K562 (cell line): ENCODE measurements at regions not wholly inside any gene's neighbourhood (a gene's known extent, or its start where the extent isn't known, plus 50 kb on each side); places are given as distances from the start of the nearest gene placed in this dataset.

Experiments used
- BRF1 ChIP-seq: IDR thresholded peaks from 3 replicates; pipeline ENCODE4 v1.6.1; 2011; ENCODE audit warnings: borderline replicate concordance, mild to moderate bottlenecking; ENCODE audit not compliant: insufficient read length; ENCODE audit errors: extremely low read depth
- CHCHD3 ChIP-seq: fragments of 250-450 bp; sonication (Bioruptor Pico); IDR thresholded peaks from 2 replicates; pipeline ENCODE4 v2.1.2; 2022; ENCODE audit warnings: mild to moderate bottlenecking
- CHD7 ChIP-seq: fragments of 200-600 bp; sonication (generic); IDR thresholded peaks from one replicate; pipeline ENCODE4 v1.6.1; 2012; ENCODE audit warnings: mild to moderate bottlenecking, low read depth, low read length, inconsistent platforms
- MXI1 ChIP-seq: IDR thresholded peaks from 2 replicates; pipeline ENCODE4 v1.6.1; 2011; ENCODE audit warnings: low read depth, mild to moderate bottlenecking, improper control_type of control experiment, low read length
- SAP30 ChIP-seq: fragments of 200-600 bp; sonication (generic); IDR thresholded peaks from 2 replicates; pipeline ENCODE4 v1.6.1; 2012; ENCODE audit warnings: borderline replicate concordance, low read depth, mild to moderate bottlenecking, moderate library complexity, low read length, control low read depth, inconsistent platforms; ENCODE audit not compliant: insufficient read depth, poor library complexity, severe bottlenecking
- SIN3A ChIP-seq, 2 experiments: fragments of 150-350 bp in 1 of 2; IDR thresholded peaks; 2 replicates each; pipeline ENCODE4 v1.6.1; 2011 to 2016; ENCODE audit warnings: borderline replicate concordance in 2 of 2, low read depth in 2 of 2, low read length in 2 of 2, mild to moderate bottlenecking in 2 of 2, moderate library complexity in 2 of 2; ENCODE audit not compliant: control insufficient read depth in 1 of 2
- SIRT6 ChIP-seq: IDR thresholded peaks from one replicate; pipeline ENCODE4 v1.6.1; 2012; ENCODE audit warnings: low read depth, mild to moderate bottlenecking, control low read depth, inconsistent platforms, low read length, moderate library complexity
- SMAD4 ChIP-seq: fragments of 250-450 bp; sonication (Bioruptor Pico); conservative IDR thresholded peaks from 2 replicates; pipeline ENCODE4 v1.8.0; 2021; ENCODE audit warnings: inconsistent platforms, mild to moderate bottlenecking, moderate library complexity
- SMC3 ChIP-seq: conservative IDR thresholded peaks from 2 replicates; pipeline ENCODE4 v1.6.1; 2011; ENCODE audit warnings: low read depth, low read length, improper control_type of control experiment; ENCODE audit not compliant: insufficient read depth
- SREBF2 ChIP-seq: sonication (generic); formaldehyde crosslinking; IDR thresholded peaks from 2 replicates; pipeline ENCODE4 v1.4.0; 2020; ENCODE audit warnings: mild to moderate bottlenecking, missing genetic modification reagents
- TCF3 ChIP-seq: sonication (generic); formaldehyde crosslinking; IDR thresholded peaks from 2 replicates; pipeline ENCODE4 v1.4.0; 2020; ENCODE audit warnings: mild to moderate bottlenecking, missing genetic modification reagents
- ZNF282 ChIP-seq: sonication (generic); formaldehyde crosslinking; IDR thresholded peaks from 2 replicates; pipeline ENCODE4 v1.8.1; 2023; ENCODE audit warnings: missing genetic modification reagents
- TF ChIP-seq, protein P1 (sequence below), 3 experiments: IDR thresholded peaks in 2 of 3; conservative IDR thresholded peaks in 1 of 3; 2 replicates each; pipeline ENCODE4 v1.5.1; 2011 to 2012; ENCODE audit warnings: low read length in 3 of 3, mild to moderate bottlenecking in 3 of 3, control low read depth in 2 of 3, improper control_type of control experiment in 1 of 3, inconsistent platforms in 1 of 3, low read depth in 1 of 3, mixed read lengths in 1 of 3, moderate library complexity in 1 of 3; ENCODE audit not compliant: insufficient read depth in 2 of 3
- TF ChIP-seq, protein P2 (sequence below): sonication (generic); formaldehyde crosslinking; IDR thresholded peaks from 2 replicates; pipeline ENCODE4 v1.8.0; 2022; ENCODE audit warnings: mild to moderate bottlenecking, missing genetic modification reagents

DNA sequence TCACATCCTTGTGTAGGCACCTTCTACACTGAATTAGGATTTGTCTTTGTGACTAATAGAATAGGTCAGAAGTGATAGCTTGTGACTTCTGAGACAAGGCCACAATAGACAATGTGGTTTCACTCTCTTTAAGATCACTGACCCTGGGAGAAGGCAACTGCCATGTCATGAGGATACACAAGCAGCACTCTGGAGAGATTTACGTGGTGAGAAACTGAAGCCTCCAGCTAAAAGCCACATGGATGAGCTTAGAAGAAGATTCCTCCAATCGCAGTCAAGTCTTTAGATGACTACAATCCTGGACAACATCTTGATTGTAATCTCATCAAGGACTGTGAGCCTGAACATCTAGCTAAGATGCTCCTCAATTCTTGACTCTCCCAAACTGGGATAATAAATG is 206.6 kb downstream of the ESM1 start:
- TF ChIP-seq MXI1 (no peak), CHCHD3 (no peak), BRF1 (no peak), SIN3A (IDR thresholded peaks at IDR 0.05; ENCODE audit: borderline replicate concordance in 2 of 2, control insufficient read depth in 1 of 2, low read depth in 2 of 2, low read length in 2 of 2) (no peak), SREBF2 (CRISPR knock-in tag) (no peak), SMAD4 (CRISPR knock-in tag) (no peak), SMC3 (no peak), CHD7 (no peak), SAP30 (no peak), SIRT6 (no peak), TCF3 (CRISPR knock-in tag) (no peak), ZNF282 (no peak)
- TF ChIP-seq, protein P1, sequence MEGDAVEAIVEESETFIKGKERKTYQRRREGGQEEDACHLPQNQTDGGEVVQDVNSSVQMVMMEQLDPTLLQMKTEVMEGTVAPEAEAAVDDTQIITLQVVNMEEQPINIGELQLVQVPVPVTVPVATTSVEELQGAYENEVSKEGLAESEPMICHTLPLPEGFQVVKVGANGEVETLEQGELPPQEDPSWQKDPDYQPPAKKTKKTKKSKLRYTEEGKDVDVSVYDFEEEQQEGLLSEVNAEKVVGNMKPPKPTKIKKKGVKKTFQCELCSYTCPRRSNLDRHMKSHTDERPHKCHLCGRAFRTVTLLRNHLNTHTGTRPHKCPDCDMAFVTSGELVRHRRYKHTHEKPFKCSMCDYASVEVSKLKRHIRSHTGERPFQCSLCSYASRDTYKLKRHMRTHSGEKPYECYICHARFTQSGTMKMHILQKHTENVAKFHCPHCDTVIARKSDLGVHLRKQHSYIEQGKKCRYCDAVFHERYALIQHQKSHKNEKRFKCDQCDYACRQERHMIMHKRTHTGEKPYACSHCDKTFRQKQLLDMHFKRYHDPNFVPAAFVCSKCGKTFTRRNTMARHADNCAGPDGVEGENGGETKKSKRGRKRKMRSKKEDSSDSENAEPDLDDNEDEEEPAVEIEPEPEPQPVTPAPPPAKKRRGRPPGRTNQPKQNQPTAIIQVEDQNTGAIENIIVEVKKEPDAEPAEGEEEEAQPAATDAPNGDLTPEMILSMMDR (IDR thresholded peaks at IDR 0.05 in 2 of 3, conservative IDR thresholded peaks at IDR 0.05 in 1 of 3; ENCODE audit: insufficient read depth in 2 of 3, low read depth in 1 of 3, low read length in 3 of 3) = no peak
- TF ChIP-seq, protein P2, sequence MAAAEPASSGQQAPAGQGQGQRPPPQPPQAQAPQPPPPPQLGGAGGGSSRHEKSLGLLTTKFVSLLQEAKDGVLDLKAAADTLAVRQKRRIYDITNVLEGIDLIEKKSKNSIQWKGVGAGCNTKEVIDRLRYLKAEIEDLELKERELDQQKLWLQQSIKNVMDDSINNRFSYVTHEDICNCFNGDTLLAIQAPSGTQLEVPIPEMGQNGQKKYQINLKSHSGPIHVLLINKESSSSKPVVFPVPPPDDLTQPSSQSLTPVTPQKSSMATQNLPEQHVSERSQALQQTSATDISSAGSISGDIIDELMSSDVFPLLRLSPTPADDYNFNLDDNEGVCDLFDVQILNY (CRISPR knock-in tag) = no peak
